Mammary epithelial cell (primary cell): ENCODE measurements at regions not wholly inside any gene's neighbourhood (a gene's known extent, or its start where the extent isn't known, plus 50 kb on each side); places are given as distances from the start of the nearest gene placed in this dataset.

ENCODE experiments used
- CTCF ChIP-seq, 2 donors: IDR thresholded peaks in 1 of 2; conservative IDR thresholded peaks in 1 of 2; 2 replicates each; pipeline ENCODE4 v1.5.1; 2011 to 2012; ENCODE audit warnings: inconsistent platforms in 2 of 2, low read length in 2 of 2, mild to moderate bottlenecking in 2 of 2, control low read depth in 1 of 2, low read depth in 1 of 2; ENCODE audit not compliant: insufficient read depth in 1 of 2; ENCODE audit errors: extremely low read depth in 1 of 2
- EZH2 ChIP-seq: IDR thresholded peaks from 2 replicates; pipeline ENCODE4 v1.6.1; 2012; ENCODE audit warnings: low read length, inconsistent platforms, borderline replicate concordance

- TF ChIP-seq CTCF (conservative IDR thresholded peaks at IDR 0.05 in 1 of 2, IDR thresholded peaks at IDR 0.05 in 1 of 2; ENCODE audit: extremely low read depth in 1 of 2, insufficient read depth in 1 of 2, low read depth in 1 of 2, low read length in 2 of 2) (no peak), EZH2 (no peak)
These were observed 279.4 kb downstream of the PTGER3 start for GRCh38 chr1:70768216-70768615.
